AG04449 (cell line): ENCODE measurements at regions not wholly inside any gene's neighbourhood (a gene's known extent, or its start where the extent isn't known, plus 50 kb on each side); places are given as distances from the start of the nearest gene placed in this dataset.

Source experiments
- CTCF ChIA-PET: fragments of 350-600 bp; formaldehyde crosslinking; extraction: SDS; loops from one replicate; lab custom pipeline; 2021; ENCODE audit warnings: antibody characterized with exemption; lab: Yijun Ruan, JAX
- POLR2A ChIA-PET: fragments of 400-600, 350-600 bp; formaldehyde crosslinking; extraction: SDS; loops from one replicate; lab custom pipeline; 2020; ENCODE audit warnings: antibody characterized with exemption, inconsistent platforms; lab: Yijun Ruan, JAX
- DNase-seq: peaks from one replicate; pipeline ENCODE4 v3.0.0-alpha.2; 2010; ENCODE audit warnings: low read depth, low spot score
- H3K4me3 ChIP-seq: 2 replicates; pipeline ENCODE4 v1.5.1; 2011; ENCODE audit warnings: low read depth, mild to moderate bottlenecking, control low read depth, low read length
- TF ChIP-seq, protein P1 (sequence below): IDR thresholded peaks from one replicate; pipeline ENCODE4 v1.5.1; 2011; ENCODE audit warnings: mild to moderate bottlenecking, moderate library complexity, low read length, control low read depth, inconsistent platforms; ENCODE audit not compliant: insufficient read depth; ENCODE audit errors: missing control alignments

DNA sequence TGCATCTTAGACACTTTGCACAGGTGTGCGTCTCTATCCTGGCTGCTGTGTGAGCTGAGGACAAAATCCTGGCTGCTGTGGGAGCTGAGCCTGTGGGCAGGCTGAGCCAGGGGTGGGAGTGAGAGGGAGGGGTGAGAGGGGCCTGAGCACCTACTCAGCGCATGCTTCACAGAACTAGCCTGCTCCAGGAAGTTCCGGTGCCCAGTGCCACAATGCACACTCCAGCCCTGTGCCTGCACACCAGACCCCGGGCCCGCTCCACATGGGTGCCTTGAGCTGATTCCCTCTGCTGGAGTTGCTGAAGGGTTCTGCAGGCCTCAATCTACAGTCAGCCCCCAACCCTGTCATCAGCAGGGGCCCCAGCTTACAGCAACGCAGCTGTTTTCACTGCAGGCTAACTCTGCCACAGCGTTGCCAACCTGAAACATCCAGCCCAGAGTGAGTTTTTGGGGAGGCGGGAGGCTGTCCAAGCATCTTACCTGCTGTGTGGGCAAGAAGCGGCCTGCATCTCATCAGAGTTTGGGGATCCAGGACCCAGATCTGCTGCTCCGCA lies 1377.9 kb downstream of the TBC1D22A start:
- DNase-seq = no peak
- POLR2A ChIA-PET = no interaction called here
- CTCF ChIA-PET = no interaction called here
- no peak overlapping the region for H3K4me3 ChIP-seq
- TF ChIP-seq, protein P1, sequence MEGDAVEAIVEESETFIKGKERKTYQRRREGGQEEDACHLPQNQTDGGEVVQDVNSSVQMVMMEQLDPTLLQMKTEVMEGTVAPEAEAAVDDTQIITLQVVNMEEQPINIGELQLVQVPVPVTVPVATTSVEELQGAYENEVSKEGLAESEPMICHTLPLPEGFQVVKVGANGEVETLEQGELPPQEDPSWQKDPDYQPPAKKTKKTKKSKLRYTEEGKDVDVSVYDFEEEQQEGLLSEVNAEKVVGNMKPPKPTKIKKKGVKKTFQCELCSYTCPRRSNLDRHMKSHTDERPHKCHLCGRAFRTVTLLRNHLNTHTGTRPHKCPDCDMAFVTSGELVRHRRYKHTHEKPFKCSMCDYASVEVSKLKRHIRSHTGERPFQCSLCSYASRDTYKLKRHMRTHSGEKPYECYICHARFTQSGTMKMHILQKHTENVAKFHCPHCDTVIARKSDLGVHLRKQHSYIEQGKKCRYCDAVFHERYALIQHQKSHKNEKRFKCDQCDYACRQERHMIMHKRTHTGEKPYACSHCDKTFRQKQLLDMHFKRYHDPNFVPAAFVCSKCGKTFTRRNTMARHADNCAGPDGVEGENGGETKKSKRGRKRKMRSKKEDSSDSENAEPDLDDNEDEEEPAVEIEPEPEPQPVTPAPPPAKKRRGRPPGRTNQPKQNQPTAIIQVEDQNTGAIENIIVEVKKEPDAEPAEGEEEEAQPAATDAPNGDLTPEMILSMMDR = no peak

DNA sequence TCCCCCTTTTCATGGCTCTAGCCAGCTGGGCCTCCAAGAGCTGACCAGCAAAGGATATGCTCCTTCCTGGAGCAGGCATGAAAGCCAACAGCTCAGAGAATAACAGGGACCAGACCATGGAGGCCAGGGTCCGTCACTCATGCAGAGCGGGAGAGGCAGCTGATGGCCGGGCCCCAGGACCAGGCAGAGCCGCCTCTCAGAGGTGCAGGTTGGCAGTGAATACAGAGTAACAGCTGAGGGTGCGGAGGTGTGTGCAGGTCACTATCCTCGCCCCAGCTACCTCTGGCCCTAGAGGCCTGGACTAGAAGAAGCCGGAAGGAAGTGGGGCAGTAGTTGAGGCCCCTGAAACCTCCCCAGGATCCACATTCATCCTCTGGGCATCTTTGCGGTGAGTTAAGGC lies 1377.3 kb downstream of the TBC1D22A start:
- ChIA-PET POLR2A (no interaction called here), CTCF (no interaction called here)
- TF ChIP-seq, protein P1 = no peak
- DNase-seq = no peak
- no peak overlapping the region for H3K4me3 ChIP-seq

DNA sequence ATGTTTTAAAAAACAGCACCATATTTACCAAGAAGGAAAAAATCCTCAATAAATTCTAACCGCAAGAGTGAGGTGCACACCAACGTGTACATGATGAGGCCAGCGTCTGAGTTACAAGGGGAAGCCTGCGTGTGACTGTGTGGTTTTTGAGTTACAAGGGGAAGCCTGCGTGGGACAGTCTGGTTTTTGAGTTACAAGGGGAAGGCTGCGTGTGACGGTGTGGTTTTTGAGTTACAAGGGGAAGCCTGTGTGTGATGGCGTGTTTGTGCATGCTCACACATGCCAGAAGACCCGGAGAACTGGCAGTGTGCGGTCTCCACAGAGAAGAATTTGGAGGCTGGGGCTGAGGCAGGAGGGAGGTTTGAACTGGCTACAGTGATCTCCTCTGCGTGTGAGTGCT lies 1376.4 kb downstream of the TBC1D22A start:
- no peak for DNase-seq
- ChIA-PET POLR2A (no interaction called here), CTCF (no interaction called here)
- TF ChIP-seq, protein P1 = no peak
- no peak overlapping the region for H3K4me3 ChIP-seq

DNA sequence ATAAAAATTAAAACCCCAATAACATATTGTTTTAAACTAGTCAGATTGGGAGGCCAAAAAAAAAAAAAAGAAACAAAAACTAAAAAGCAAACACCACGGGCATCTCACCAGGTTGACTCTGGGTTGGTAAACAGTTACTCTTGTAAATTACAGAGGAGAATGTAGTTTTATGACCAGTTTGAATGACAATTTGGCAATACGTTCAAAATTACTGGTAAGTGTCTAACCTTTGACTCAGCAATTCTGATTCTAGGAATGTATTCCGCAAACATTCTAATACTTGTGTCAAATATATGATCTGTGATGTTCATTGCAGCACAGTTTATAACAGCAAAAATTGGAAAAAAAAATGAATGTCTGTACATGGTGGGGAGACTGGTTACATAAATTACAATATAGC lies 1376.0 kb downstream of the TBC1D22A start:
- ChIA-PET CTCF (no interaction called here), POLR2A (no interaction called here)
- no peak for DNase-seq
- TF ChIP-seq, protein P1 = no peak
- H3K4me3 ChIP-seq = no peak overlapping the region

DNA sequence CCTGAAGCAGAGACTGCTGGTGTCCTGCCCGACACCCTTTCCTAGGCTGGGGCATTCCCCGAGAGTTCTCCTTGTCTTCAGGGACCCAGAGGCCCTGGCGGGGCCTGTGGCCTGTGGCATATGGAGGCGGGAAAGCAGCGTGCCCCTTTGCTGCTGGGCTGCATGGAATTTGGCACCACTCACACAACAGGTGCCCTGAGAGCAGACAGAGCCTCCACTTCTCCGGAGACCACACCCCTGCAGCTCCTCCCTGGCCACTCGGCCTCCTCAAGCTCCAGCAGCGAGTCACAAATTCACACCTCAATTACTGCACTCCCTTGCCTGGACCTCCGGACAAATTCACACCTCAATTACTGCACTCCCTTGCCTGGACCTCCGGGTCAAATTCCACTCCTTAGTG lies 1375.2 kb downstream of the TBC1D22A start:
- CTCF ChIA-PET = no interaction called here
- DNase-seq = no peak

DNA sequence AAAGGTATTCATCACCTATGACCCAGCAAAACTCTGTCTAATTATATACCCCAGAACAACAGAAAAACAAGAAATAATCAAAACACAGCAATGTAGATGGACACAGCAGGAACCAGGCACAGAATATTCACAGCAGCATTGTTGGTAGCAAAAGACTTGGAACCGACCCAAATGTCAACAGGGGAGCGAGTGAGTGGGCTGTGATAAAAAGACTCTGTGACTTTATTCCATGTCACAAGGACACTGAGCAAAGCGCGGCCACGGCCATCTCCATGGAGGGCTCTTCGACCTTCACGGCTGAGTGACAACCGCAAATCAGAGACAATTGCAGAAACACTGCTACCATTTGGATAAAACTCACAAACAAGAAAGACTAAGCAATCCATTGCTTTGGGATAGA lies 1373.1 kb downstream of the TBC1D22A start:
- ChIA-PET POLR2A (no interaction called here), CTCF (no interaction called here)
- TF ChIP-seq, protein P1 = no peak
- no peak for DNase-seq
- no peak overlapping the region for H3K4me3 ChIP-seq

More for the DNA sequence above, 1375.2 kb downstream of the TBC1D22A start:
- TF ChIP-seq, protein P1 = no peak
- POLR2A ChIA-PET = no interaction called here
- no peak overlapping the region for H3K4me3 ChIP-seq
